ENCODE measurements at regions not wholly inside any gene's neighbourhood (a gene's known extent, or its start where the extent isn't known, plus 50 kb on each side); places are given as distances from the start of the nearest gene placed in this dataset.

DNA sequence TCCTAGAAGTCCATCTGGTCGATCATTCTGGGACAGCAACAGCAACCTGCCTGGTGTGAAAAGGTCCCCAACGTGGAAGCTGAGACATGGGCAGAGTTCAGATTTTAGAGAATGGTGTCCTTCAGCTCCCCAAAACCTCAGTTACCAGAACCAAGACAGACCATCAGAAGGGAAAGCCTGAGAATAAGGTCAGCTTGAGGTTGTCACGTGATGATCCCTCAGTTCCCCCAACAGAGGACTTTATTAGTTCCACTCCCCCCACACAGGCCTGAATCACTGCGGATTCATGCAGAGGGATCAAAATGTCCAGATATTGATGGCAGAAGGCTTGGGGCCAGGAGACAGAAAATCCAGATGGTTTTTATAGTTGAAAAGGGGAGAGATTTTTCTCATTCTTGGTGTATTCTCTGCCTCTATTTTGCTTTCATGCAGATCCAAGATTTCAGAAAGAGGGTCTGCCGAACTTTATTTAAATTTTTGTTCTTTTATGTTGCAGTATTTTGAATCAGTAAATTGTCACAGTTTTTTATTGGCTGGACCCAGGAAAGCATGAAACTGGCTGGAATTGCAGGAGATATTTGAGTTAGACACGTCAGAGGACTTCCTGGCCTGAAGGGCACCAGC, 139.0 kb upstream of the NTM start:
- no peak overlapping the region for H2BK12ac ChIP-seq (ENCODE audit: low read length)
- no peak overlapping the region for H4K12ac ChIP-seq (ENCODE audit: low read depth, low read length)
- no peak overlapping the region for H2AFZ ChIP-seq (ENCODE audit: insufficient read depth, low read length, poor library complexity)
- no peak overlapping the region for H3K4me2 ChIP-seq (ENCODE audit: low read length)
- H2AK5ac ChIP-seq (ENCODE audit: low read length): no peak overlapping the region
- no peaks in the 10 kb centered on the region for H3K4me1 ChIP-seq (ENCODE audit: control insufficient read depth in 1 of 2, insufficient read depth in 2 of 2, low read length in 2 of 2)
- H3K27me3 ChIP-seq (ENCODE audit: insufficient read depth, low read length): no peaks in the 10 kb centered on the region
- H3K27ac ChIP-seq (ENCODE audit: low read depth, low read length): no peak overlapping the region
- no peak overlapping the region for H2BK120ac ChIP-seq (ENCODE audit: insufficient read depth, low read length, poor library complexity)
- H3K23ac ChIP-seq (ENCODE audit: low read length): no peak overlapping the region
- no peaks in the 10 kb centered on the region for H3K9me3 ChIP-seq (ENCODE audit: insufficient read depth, low read depth, low read length)
- H3K4me3 ChIP-seq (ENCODE audit: low read depth, low read length): no peak overlapping the region
- H3K79me2 ChIP-seq (ENCODE audit: control insufficient read depth, insufficient read depth, low read length, poor library complexity): no peaks in the 10 kb centered on the region
- no peak for DNase-seq
- no CpG with 5 or more reads among the region's 6 CpGs for WGBS (ENCODE audit: extremely low coverage, insufficient coverage, insufficient read length)
- no peak overlapping the region for H4K91ac ChIP-seq (ENCODE audit: low read depth, low read length)
- no peak overlapping the region for H4K8ac ChIP-seq (ENCODE audit: low read depth, low read length)
- no peak overlapping the region for H3K18ac ChIP-seq (ENCODE audit: low read length)
- H3K9ac ChIP-seq (ENCODE audit: low read length): no peak overlapping the region
- H2BK5ac ChIP-seq (ENCODE audit: low read depth, low read length, poor library complexity): no peak overlapping the region
- H3K36me3 ChIP-seq (ENCODE audit: control insufficient read depth in 1 of 2, insufficient read depth in 2 of 2, low read length in 2 of 2): no peaks in the 10 kb centered on the region
- H3K4ac ChIP-seq (ENCODE audit: low read depth, low read length): no peak overlapping the region
- H3K14ac ChIP-seq (ENCODE audit: low read length): no peak overlapping the region
- no peaks in the 10 kb centered on the region for H3K79me1 ChIP-seq (ENCODE audit: low read length)

DNA sequence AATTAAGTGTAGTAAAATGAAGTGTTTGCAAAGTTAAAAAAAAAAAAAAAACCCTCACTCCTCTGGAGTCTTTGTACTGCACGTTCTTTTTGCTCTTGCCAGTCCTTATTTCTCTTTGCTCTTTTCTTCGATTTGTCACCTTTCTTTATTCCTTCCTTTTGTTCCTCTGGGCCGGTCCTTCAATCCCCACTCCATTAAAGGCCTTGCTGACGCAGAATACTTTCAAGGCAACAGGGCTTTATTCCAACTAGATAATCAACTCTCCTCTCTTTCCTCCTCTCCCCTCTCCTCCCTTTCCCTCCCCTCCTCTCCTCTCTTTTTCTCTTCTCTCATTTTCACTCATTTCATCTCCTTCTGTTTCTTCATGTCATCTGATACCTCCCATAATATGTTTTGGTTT, 138.2 kb upstream of the NTM start:
- H3K14ac ChIP-seq (ENCODE audit: low read length): no peak overlapping the region
- H3K79me2 ChIP-seq (ENCODE audit: control insufficient read depth, insufficient read depth, low read length, poor library complexity): no peaks in the 10 kb centered on the region
- no peak overlapping the region for H3K4ac ChIP-seq (ENCODE audit: low read depth, low read length)
- H4K8ac ChIP-seq (ENCODE audit: low read depth, low read length): no peak overlapping the region
- H2BK120ac ChIP-seq (ENCODE audit: insufficient read depth, low read length, poor library complexity): no peak overlapping the region
- no peak overlapping the region for H4K91ac ChIP-seq (ENCODE audit: low read depth, low read length)
- no peak overlapping the region for H3K4me2 ChIP-seq (ENCODE audit: low read length)
- H4K12ac ChIP-seq (ENCODE audit: low read depth, low read length): no peak overlapping the region
- H3K4me3 ChIP-seq (ENCODE audit: low read depth, low read length): no peak overlapping the region
- H3K4me1 ChIP-seq (ENCODE audit: control insufficient read depth in 1 of 2, insufficient read depth in 2 of 2, low read length in 2 of 2): no peaks in the 10 kb centered on the region
- no peak overlapping the region for H3K9ac ChIP-seq (ENCODE audit: low read length)
- H3K23ac ChIP-seq (ENCODE audit: low read length): no peak overlapping the region
- H2BK12ac ChIP-seq (ENCODE audit: low read length): no peak overlapping the region
- no peaks in the 10 kb centered on the region for H3K27me3 ChIP-seq (ENCODE audit: insufficient read depth, low read length)
- no CpG with 5 or more reads among the region's 4 CpGs for WGBS (ENCODE audit: extremely low coverage, insufficient coverage, insufficient read length)
- DNase-seq: no peak
- H3K79me1 ChIP-seq (ENCODE audit: low read length): no peaks in the 10 kb centered on the region
- no peak overlapping the region for H2BK5ac ChIP-seq (ENCODE audit: low read depth, low read length, poor library complexity)
- no peak overlapping the region for H3K18ac ChIP-seq (ENCODE audit: low read length)
- H3K9me3 ChIP-seq (ENCODE audit: insufficient read depth, low read depth, low read length): no peaks in the 10 kb centered on the region
- H3K27ac ChIP-seq (ENCODE audit: low read depth, low read length): no peak overlapping the region
- H2AFZ ChIP-seq (ENCODE audit: insufficient read depth, low read length, poor library complexity): no peak overlapping the region
- no peaks in the 10 kb centered on the region for H3K36me3 ChIP-seq (ENCODE audit: control insufficient read depth in 1 of 2, insufficient read depth in 2 of 2, low read length in 2 of 2)
- no peak overlapping the region for H2AK5ac ChIP-seq (ENCODE audit: low read length)

DNA sequence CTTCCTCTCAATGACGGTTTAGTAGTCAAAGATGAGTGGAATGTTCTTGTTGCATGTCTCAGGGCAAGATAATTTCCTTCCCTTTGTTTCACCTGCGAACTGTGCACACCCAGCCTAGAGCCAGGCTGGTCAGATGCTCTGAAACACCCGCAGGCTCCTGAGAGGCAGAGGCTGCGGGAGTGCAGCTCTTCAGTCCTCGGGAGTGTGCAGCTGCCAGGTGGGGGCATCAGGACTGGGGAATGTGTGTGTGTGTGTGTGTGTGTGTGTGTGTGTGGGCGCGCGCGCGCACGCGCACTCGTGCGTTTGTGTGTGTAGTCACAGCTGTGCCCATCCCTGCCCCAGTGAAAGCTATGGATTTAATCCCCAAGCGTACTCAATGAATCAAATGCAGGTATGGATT, 136.2 kb upstream of the NTM start:
- Histone ChIP-seq H3K79me2 (ENCODE audit: control insufficient read depth, insufficient read depth, low read length, poor library complexity) (no peaks in the 10 kb centered on the region), H3K4me3 (ENCODE audit: low read depth, low read length) (no peak overlapping the region), H3K4me2 (ENCODE audit: low read length) (no peak overlapping the region), H2AFZ (ENCODE audit: insufficient read depth, low read length, poor library complexity) (no peak overlapping the region), H2BK12ac (ENCODE audit: low read length) (no peak overlapping the region), H3K23ac (ENCODE audit: low read length) (no peak overlapping the region), H3K27ac (ENCODE audit: low read depth, low read length) (no peak overlapping the region), H3K79me1 (ENCODE audit: low read length) (no peaks in the 10 kb centered on the region), H2AK5ac (ENCODE audit: low read length) (no peak overlapping the region), H3K27me3 (ENCODE audit: insufficient read depth, low read length) (no peaks in the 10 kb centered on the region), H4K12ac (ENCODE audit: low read depth, low read length) (no peak overlapping the region), H4K8ac (ENCODE audit: low read depth, low read length) (no peak overlapping the region), H4K91ac (ENCODE audit: low read depth, low read length) (no peak overlapping the region), H3K4me1 (ENCODE audit: control insufficient read depth in 1 of 2, insufficient read depth in 2 of 2, low read length in 2 of 2) (no peaks in the 10 kb centered on the region), H3K4ac (ENCODE audit: low read depth, low read length) (no peak overlapping the region), H2BK5ac (ENCODE audit: low read depth, low read length, poor library complexity) (no peak overlapping the region), H3K18ac (ENCODE audit: low read length) (no peak overlapping the region), H3K36me3 (ENCODE audit: control insufficient read depth in 1 of 2, insufficient read depth in 2 of 2, low read length in 2 of 2) (no peaks in the 10 kb centered on the region), H2BK120ac (ENCODE audit: insufficient read depth, low read length, poor library complexity) (no peak overlapping the region), H3K9ac (ENCODE audit: low read length) (no peak overlapping the region), H3K14ac (ENCODE audit: low read length) (no peak overlapping the region), H3K9me3 (ENCODE audit: insufficient read depth, low read depth, low read length) (peaks cover 2% of the 10 kb centered on the region)
- WGBS (ENCODE audit: extremely low coverage, insufficient coverage, insufficient read length): no CpG with 5 or more reads among the region's 15 CpGs
- DNase-seq: peak; percentile 70 to 74

DNA sequence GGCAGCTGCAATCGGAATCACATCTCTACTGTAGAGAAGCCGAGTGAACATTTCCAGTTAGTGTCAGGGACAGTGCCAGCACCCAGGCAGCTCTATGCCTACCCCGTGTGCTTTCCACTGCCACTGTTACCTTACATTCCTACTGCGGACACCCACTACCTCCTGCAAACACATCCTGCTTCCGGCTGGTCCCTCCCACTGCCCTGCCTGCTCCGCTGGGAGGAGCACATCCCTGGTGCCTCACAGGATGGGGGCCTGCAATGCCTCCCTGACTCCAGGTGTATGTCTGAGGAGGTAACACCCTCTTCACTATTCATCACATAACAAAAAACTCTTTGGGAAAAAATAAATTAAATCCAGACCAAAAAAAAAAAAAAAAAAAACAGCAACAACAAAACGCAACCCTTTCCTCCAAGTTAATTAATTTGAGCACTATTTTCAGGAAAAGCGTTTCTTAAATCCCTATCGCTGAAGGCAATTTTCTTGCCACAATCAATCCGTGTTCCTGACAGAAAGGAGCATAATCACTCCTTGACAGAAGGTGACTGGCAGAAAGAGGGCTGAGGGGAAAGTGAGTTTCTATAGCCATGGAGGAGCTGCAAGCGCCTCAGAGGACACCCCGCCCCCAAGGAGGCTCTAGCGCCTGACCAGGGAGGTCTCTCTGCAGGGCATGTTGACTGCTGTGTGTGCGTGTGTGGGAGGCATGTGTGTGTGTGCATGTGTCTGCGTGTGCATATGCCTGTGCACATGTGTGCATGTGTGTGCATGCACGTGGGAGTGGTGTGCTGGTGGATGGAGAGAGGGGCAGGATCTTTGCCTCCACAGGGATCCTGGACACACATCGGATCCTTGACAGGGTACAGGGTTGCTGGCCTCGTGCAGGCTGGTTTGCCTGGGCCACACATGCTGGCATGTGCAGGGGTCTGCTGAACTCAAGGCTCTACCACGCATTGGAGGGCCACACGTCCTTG, 134.8 kb upstream of the NTM start:
- H3K79me2 ChIP-seq (ENCODE audit: control insufficient read depth, insufficient read depth, low read length, poor library complexity): no peaks in the 10 kb centered on the region
- no peaks in the 10 kb centered on the region for H3K36me3 ChIP-seq (ENCODE audit: control insufficient read depth in 1 of 2, insufficient read depth in 2 of 2, low read length in 2 of 2)
- no peaks in the 10 kb centered on the region for H3K27me3 ChIP-seq (ENCODE audit: insufficient read depth, low read length)
- H2BK12ac ChIP-seq (ENCODE audit: low read length): no peak overlapping the region
- peaks cover 2% of the 10 kb centered on the region for H3K9me3 ChIP-seq (ENCODE audit: insufficient read depth, low read depth, low read length)
- no peak overlapping the region for H4K12ac ChIP-seq (ENCODE audit: low read depth, low read length)
- no peak overlapping the region for H4K8ac ChIP-seq (ENCODE audit: low read depth, low read length)
- H3K9ac ChIP-seq (ENCODE audit: low read length): no peak overlapping the region
- no peaks in the 10 kb centered on the region for H3K4me1 ChIP-seq (ENCODE audit: control insufficient read depth in 1 of 2, insufficient read depth in 2 of 2, low read length in 2 of 2)
- no peak overlapping the region for H2AK5ac ChIP-seq (ENCODE audit: low read length)
- no peak overlapping the region for H3K18ac ChIP-seq (ENCODE audit: low read length)
- H3K4ac ChIP-seq (ENCODE audit: low read depth, low read length): no peak overlapping the region
- no peak overlapping the region for H4K91ac ChIP-seq (ENCODE audit: low read depth, low read length)
- no peak overlapping the region for H3K4me2 ChIP-seq (ENCODE audit: low read length)
- WGBS (ENCODE audit: extremely low coverage, insufficient coverage, insufficient read length): no CpG with 5 or more reads among the region's 20 CpGs
- H3K23ac ChIP-seq (ENCODE audit: low read length): no peak overlapping the region
- H3K14ac ChIP-seq (ENCODE audit: low read length): no peak overlapping the region
- no peaks in the 10 kb centered on the region for H3K79me1 ChIP-seq (ENCODE audit: low read length)
- no peak overlapping the region for H3K27ac ChIP-seq (ENCODE audit: low read depth, low read length)
- no peak overlapping the region for H2BK5ac ChIP-seq (ENCODE audit: low read depth, low read length, poor library complexity)
- no peak overlapping the region for H3K4me3 ChIP-seq (ENCODE audit: low read depth, low read length)
- no peak overlapping the region for H2AFZ ChIP-seq (ENCODE audit: insufficient read depth, low read length, poor library complexity)
- H2BK120ac ChIP-seq (ENCODE audit: insufficient read depth, low read length, poor library complexity): no peak overlapping the region
- no peak for DNase-seq
